Heart right ventricle (tissue), 16 donors: ENCODE measurements at regions not wholly inside any gene's neighbourhood (a gene's known extent, or its start where the extent isn't known, plus 50 kb on each side); places are given as distances from the start of the nearest gene placed in this dataset.
"Not testable (repeated sequence)": the region's sequence is repeated elsewhere in the genome, so short reads cannot be mapped to it uniquely, and the experiment has no call there.

Experiments used
- ATAC-seq, 8 donors: fragments of 200-7000 bp; cut with Tn5 transposase; one replicate each; pipeline ENCODE4 v1.9.1; 2020; ENCODE audit warnings: mild to moderate bottlenecking in 8 of 8, moderate library complexity in 8 of 8, moderate number of reproducible peaks in 1 of 8
- DNase-seq, 2 donors: peaks; one replicate each; pipeline ENCODE4 v3.0.0-alpha.2; 2020
- H3K27ac ChIP-seq, 10 donors: fragments of 200-600 bp; sonication (generic) in 2 of 10; one replicate each; pipeline versions ENCODE4 v1.5.0 to v1.8.0; 2020 to 2022; ENCODE audit warnings: mild to moderate bottlenecking in 3 of 10
- H3K27me3 ChIP-seq, 7 donors: fragments of 200-600 bp; one replicate each; pipeline ENCODE4 v1.8.0; 2021 to 2022; ENCODE audit warnings: mild to moderate bottlenecking in 2 of 7
- H3K36me3 ChIP-seq, 9 donors: fragments of 200-600 bp; sonication (generic) in 1 of 9; one replicate each; pipeline versions ENCODE4 v1.5.0 to v1.8.0; 2020 to 2022; ENCODE audit warnings: mild to moderate bottlenecking in 2 of 9
- H3K4me1 ChIP-seq, 9 donors: fragments of 200-600 bp; sonication (generic) in 1 of 9; one replicate each; pipeline versions ENCODE4 v1.5.0 to v1.8.0; 2020 to 2022; ENCODE audit warnings: mild to moderate bottlenecking in 4 of 9
- H3K4me3 ChIP-seq, 10 donors: fragments of 200-600 bp; sonication (generic) in 2 of 10; one replicate each; pipeline versions ENCODE4 v1.5.0 to v1.8.0; 2020 to 2022; ENCODE audit warnings: mild to moderate bottlenecking in 7 of 10, moderate library complexity in 2 of 10
- H3K9me3 ChIP-seq, 11 donors: fragments of 200-600 bp in 10 of 11; sonication (generic) in 2 of 11; one replicate each; pipeline versions ENCODE4 v1.5.0 to v1.8.0; 2013 to 2022; ENCODE audit warnings: mild to moderate bottlenecking in 2 of 11, control low read depth in 1 of 11, moderate library complexity in 1 of 11
- CTCF ChIP-seq, 9 donors: fragments of 200-600 bp; sonication (generic) in 2 of 9; IDR thresholded peaks; one replicate each; pipeline versions ENCODE4 v1.5.0 to v1.8.0; 2021 to 2022; ENCODE audit warnings: antibody characterized with exemption in 9 of 9, mild to moderate bottlenecking in 5 of 9, moderate library complexity in 1 of 9
- WGBS, 2 donors: extraction: QIAGEN DNeasy Blood & Tissue Kit; methylation state at CpG; one replicate each; pipeline ENCODE4 v1.1.7; 2013; ENCODE audit warnings: inconsistent platforms in 1 of 2; 5-methylcytosine and 5-hydroxymethylcytosine counted together
- intact Hi-C, 10 donors: fragments of 100-400 bp; cut with DNase I; formaldehyde crosslinking; loops; one replicate each; pipeline versions ENCODE4 v1.11.1 to v1.14.2; 2022
- donor health status: Arrhythmogenic right ventricular cardiomyopathy.
- donor health status: ischemic (EF 13 %, LVEDD 7.1; RV severe dilation, severe dysfunction).
- donor health status: healthy with polysubstance abuse.
- donor health status: DM: no; HTN: yes; CAD: no.
- donor health status: DM: no; HTN: no; CAD: no.
- donor health status: ischemic (EF 25% LVEDD 6.9; RV normal size, moderate dysfunction).
- donor health status: ischemic (EF 25% LVEDD 5.7; RV mildly dilated, moderate dysfunction).
- donor health status: healthy.
- donor health status: DM: yes; HTN: yes; CAD: no.
- donor health status: Ischemic cardiomyopathy.
- donor health status: ischemic (EF 35%, LVEDD 5.7; RV mildly dilated, moderate dysfunction).
- donor health status: nonischemic (EF 11% LVEDD 7.7; RV severe dilation, severe dysfunction).
- donor health status: DM: yes; HTN: yes; CAD: no.
- donor health status: PGD.
- donor health status: ischemic (EF 29% LVEDD 5.4; RV normal size, mild dysfunction).
- donor health status: nonischemic (EF 23%, LVEDD 6.1; RV moderate dilation, normal function).

- DNase-seq, intact Hi-C loops, H3K27ac ChIP-seq, H3K4me1 ChIP-seq, ATAC-seq, H3K4me3 ChIP-seq, H3K36me3 ChIP-seq: not testable (repeated sequence)
- H3K9me3 ChIP-seq = peaks cover 0 to 48% (median 21%) of the 10 kb centered on the region in 11 donors
- WGBS, 2 donors = 67 to 75% methylated on average over 6 of the region's 7 CpGs
- H3K27me3 ChIP-seq = peaks cover 0 to 25% (median 10%) of the 10 kb centered on the region in 7 donors
These were observed 524.2 kb downstream of the CWH43 start for GRCh38 chr4:49510238-49510637.

- WGBS, 2 donors = 61 to 62% methylated on average over 10 of the region's 10 CpGs
- intact Hi-C loops, H3K27ac ChIP-seq, DNase-seq, H3K4me1 ChIP-seq, ATAC-seq, H3K4me3 ChIP-seq, H3K36me3 ChIP-seq: not testable (repeated sequence)
- peaks cover 0 to 25% (median 10%) of the 10 kb centered on the region in 7 donors for H3K27me3 ChIP-seq
- peaks cover 0 to 50% (median 21%) of the 10 kb centered on the region in 11 donors for H3K9me3 ChIP-seq
These were observed 525.3 kb downstream of the CWH43 start for GRCh38 chr4:49511353-49511752.

GRCh38 chr4:49511881-49512491 lies 525.9 kb downstream of the CWH43 start:
- ATAC-seq, H3K4me3 ChIP-seq, H3K27ac ChIP-seq, DNase-seq, intact Hi-C loops, H3K4me1 ChIP-seq, H3K36me3 ChIP-seq: not testable (repeated sequence)
- H3K9me3 ChIP-seq = peaks cover 0 to 53% (median 21%) of the 10 kb centered on the region in 11 donors
- TF ChIP-seq CTCF (IDR thresholded peaks at IDR 0.05) = peak in 2 of 9 donors; percentile 1 to 13
- H3K27me3 ChIP-seq = peaks cover 0 to 25% (median 10%) of the 10 kb centered on the region in 7 donors
- 61 to 65% methylated on average over 13 of the region's 13 CpGs for WGBS, 2 donors

- peak in 1 of 9 donors; percentile 5 for TF ChIP-seq CTCF (IDR thresholded peaks at IDR 0.05)
- WGBS, 2 donors = 77 to 79% methylated on average over 32 to 33 of the region's 33 CpGs
These were observed 526.8 kb downstream of the CWH43 start for GRCh38 chr4:49512641-49513545.

GRCh38 chr4:49513546-49514115 lies 527.6 kb downstream of the CWH43 start:
- H3K27ac ChIP-seq, H3K4me1 ChIP-seq, intact Hi-C loops, H3K4me3 ChIP-seq, H3K36me3 ChIP-seq, ATAC-seq: not testable (repeated sequence)
- peaks cover 0 to 54% (median 21%) of the 10 kb centered on the region in 11 donors for H3K9me3 ChIP-seq
- H3K27me3 ChIP-seq = peaks cover 0 to 25% (median 10%) of the 10 kb centered on the region in 7 donors
- WGBS, 2 donors = 67 to 76% methylated on average over 5 to 8 of the region's 11 CpGs
- peak in 1 of 2 donors; percentile 44 for DNase-seq

More at GRCh38 chr4:49512641-49513545, 526.8 kb downstream of the CWH43 start:
- H3K4me1 ChIP-seq, H3K27ac ChIP-seq, ATAC-seq, intact Hi-C loops, H3K36me3 ChIP-seq, H3K4me3 ChIP-seq: not testable (repeated sequence)
- Histone ChIP-seq H3K9me3 (peaks cover 0 to 54% (median 21%) of the 10 kb centered on the region in 11 donors), H3K27me3 (peaks cover 0 to 25% (median 10%) of the 10 kb centered on the region in 7 donors)
- peak in 1 of 2 donors; percentile 56 for DNase-seq

- 64 to 66% methylated on average over 13 to 16 of the region's 18 CpGs for WGBS, 2 donors
- Histone ChIP-seq H3K9me3 (peaks cover 0 to 54% (median 21%) of the 10 kb centered on the region in 11 donors), H3K27me3 (peaks cover 0 to 25% (median 10%) of the 10 kb centered on the region in 7 donors)
- H3K36me3 ChIP-seq, H3K27ac ChIP-seq, H3K4me3 ChIP-seq, H3K4me1 ChIP-seq, intact Hi-C loops, ATAC-seq: not testable (repeated sequence)
- peak in 1 of 2 donors; percentile 61 for DNase-seq
These were observed 528.2 kb downstream of the CWH43 start for GRCh38 chr4:49514171-49514699.

GRCh38 chr4:49514841-49515240 lies 528.8 kb downstream of the CWH43 start:
- intact Hi-C loops = not testable (repeated sequence)

GRCh38 chr4:49515241-49515640 lies 529.2 kb downstream of the CWH43 start:
- H3K27ac ChIP-seq, H3K4me3 ChIP-seq, intact Hi-C loops, H3K4me1 ChIP-seq, H3K36me3 ChIP-seq, DNase-seq, ATAC-seq: not testable (repeated sequence)
- WGBS, 2 donors = 68 to 76% methylated on average over 9 to 10 of the region's 10 CpGs
- Histone ChIP-seq H3K9me3 (peaks cover 0 to 57% (median 21%) of the 10 kb centered on the region in 11 donors), H3K27me3 (peaks cover 0 to 25% (median 10%) of the 10 kb centered on the region in 7 donors)

More at GRCh38 chr4:49514841-49515240, 528.8 kb downstream of the CWH43 start:
- 61 to 67% methylated on average over 6 of the region's 6 CpGs for WGBS, 2 donors
- not testable (repeated sequence) for H3K4me1 ChIP-seq, H3K4me3 ChIP-seq, H3K36me3 ChIP-seq, ATAC-seq, H3K27ac ChIP-seq
- peaks cover 0 to 59% (median 21%) of the 10 kb centered on the region in 11 donors for H3K9me3 ChIP-seq
- H3K27me3 ChIP-seq = peaks cover 0 to 25% (median 10%) of the 10 kb centered on the region in 7 donors
- peak in 1 of 2 donors; percentile 25 for DNase-seq
